K562 (cell line): ENCODE measurements at regions not wholly inside any gene's neighbourhood (a gene's known extent, or its start where the extent isn't known, plus 50 kb on each side); places are given as distances from the start of the nearest gene placed in this dataset.

Source experiments
- ATAC-seq: fragments of 200-7000 bp; cut with Tn5 transposase; 3 replicates; pipeline ENCODE4 v1.9.1; 2020; ENCODE audit warnings: moderate library complexity
- BruUV-seq: library from RNA; stranded (reverse); fragments of 400-500 nt; replicated peaks from 2 replicates; lab custom pipeline; 2021; lab: Mats Ljungman, UMichigan
- CTCF ChIA-PET: fragments of 300-600 bp; formaldehyde crosslinking; extraction: SDS; loops from one replicate; lab custom pipeline; 2021; ENCODE audit warnings: low intra/inter-chr PET ratio; lab: Yijun Ruan, JAX
- POLR2A ChIA-PET: fragments of 300-600, 350-650 bp; sonication (Branson Sonifier 250); formaldehyde crosslinking; extraction: SDS; loops from one replicate; lab custom pipeline; 2021; ENCODE audit warnings: antibody characterized with exemption, inconsistent platforms; lab: Yijun Ruan, JAX
- DNase-seq, 4 experiments: peaks; one replicate each; pipeline versions ENCODE4 v3.0.0 to v3.0.0-alpha.2; 2011 to 2018; ENCODE audit warnings: low spot score in 3 of 4, mixed read lengths in 3 of 4; ENCODE audit errors: extremely low read depth in 1 of 4
- FAIRE-seq: peaks from 2 replicates; lab custom pipeline; 2011; peaks lifted over from hg19 to GRCh38; lab: Jason Lieb, UNC
- H2AFZ ChIP-seq: 2 replicates; pipeline ENCODE4 v1.6.0; 2011; ENCODE audit warnings: low read depth, low read length, control low read depth, inconsistent platforms
- H3K27ac ChIP-seq: fragments of 200-600 bp; 3 replicates; pipeline ENCODE4 v1.8.0; 2011; ENCODE audit warnings: low read depth, mild to moderate bottlenecking, control low read depth, inconsistent platforms, low read length, moderate library complexity, mixed read lengths; ENCODE audit errors: extremely low read depth
- H3K27me3 ChIP-seq, 2 experiments: fragments of 300-600 bp in 1 of 2; 2 replicates in 1 of 2; 3 replicates in 1 of 2; pipeline versions ENCODE4 v1.6.0 to v1.8.0; 2011; ENCODE audit warnings: inconsistent platforms in 2 of 2, low read length in 2 of 2, mild to moderate bottlenecking in 1 of 2, mixed read lengths in 1 of 2, moderate library complexity in 1 of 2; ENCODE audit not compliant: control insufficient read depth in 2 of 2, insufficient read depth in 2 of 2
- H3K36me3 ChIP-seq: fragments of 300-600 bp; 3 replicates; pipeline ENCODE4 v1.8.0; 2011; ENCODE audit warnings: mild to moderate bottlenecking, low read length, inconsistent platforms; ENCODE audit not compliant: control insufficient read depth, insufficient read depth
- H3K4me1 ChIP-seq, 2 experiments: fragments of 200-600 bp in 1 of 2; replicated peaks in 1 of 2; 2 replicates in 1 of 2; 3 replicates in 1 of 2; pipeline versions ENCODE4 v1.5.1 to v1.8.0; 2011; ENCODE audit warnings: inconsistent platforms in 2 of 2, low read length in 2 of 2, mild to moderate bottlenecking in 1 of 2, mixed read lengths in 1 of 2, moderate library complexity in 1 of 2; ENCODE audit not compliant: control insufficient read depth in 2 of 2, insufficient read depth in 2 of 2
- H3K4me2 ChIP-seq: 2 replicates; pipeline ENCODE4 v1.6.1; 2011; ENCODE audit warnings: low read length, control low read depth, inconsistent platforms, mixed read lengths; ENCODE audit not compliant: insufficient read depth
- H3K4me3 ChIP-seq: fragments of 200-600 bp; sonication (generic), shearing (Covaris generic); 2 replicates; pipeline ENCODE4 v1.5.1; 2016; ENCODE audit warnings: control low read depth, inconsistent platforms
- H3K79me2 ChIP-seq: fragments of 200-600 bp; 3 replicates; pipeline ENCODE4 v1.8.0; 2011; ENCODE audit warnings: low read length, inconsistent platforms; ENCODE audit not compliant: control insufficient read depth, insufficient read depth
- H3K9ac ChIP-seq, 2 experiments: 2 replicates each; pipeline versions ENCODE4 v1.6.0 to v1.6.1; 2011; ENCODE audit warnings: low read depth in 2 of 2, low read length in 2 of 2, control low read depth in 1 of 2, inconsistent platforms in 1 of 2, mild to moderate bottlenecking in 1 of 2, mixed read lengths in 1 of 2; ENCODE audit not compliant: insufficient read depth in 1 of 2
- H3K9me1 ChIP-seq: one replicate; pipeline ENCODE4 v1.6.0; 2011; ENCODE audit warnings: inconsistent platforms, mild to moderate bottlenecking, low read length, moderate library complexity; ENCODE audit not compliant: control insufficient read depth, insufficient read depth
- H3K9me3 ChIP-seq: replicated peaks from 2 replicates; pipeline ENCODE4 v1.5.1; 2011; ENCODE audit warnings: low read depth, low read length, inconsistent platforms; ENCODE audit not compliant: control insufficient read depth, insufficient read depth
- H4K20me1 ChIP-seq: replicated peaks from 2 replicates; pipeline ENCODE4 v1.6.1; 2011; ENCODE audit warnings: low read length, inconsistent platforms, mixed read lengths; ENCODE audit not compliant: control insufficient read depth, insufficient read depth
- ELF1 ChIP-seq: fragments of 200-800 bp; sonication (Bioruptor generic); IDR thresholded peaks from 2 replicates; pipeline ENCODE4 v1.6.1; 2016; ENCODE audit warnings: missing genetic modification characterization, missing compliant biosample characterization
- FUS ChIP-seq: fragments of 200-400 bp; formaldehyde crosslinking; optimal IDR thresholded peaks from 2 replicates; pipeline ENCODE3; 2017; ENCODE audit warnings: low read depth, low read length
- GTF3C2 ChIP-seq: IDR thresholded peaks from 3 replicates; pipeline ENCODE4 v1.6.1; 2011; ENCODE audit warnings: borderline replicate concordance, mild to moderate bottlenecking, moderate library complexity; ENCODE audit not compliant: insufficient read length; ENCODE audit errors: extremely low read depth
- HMG20B ChIP-seq: fragments of 250-450 bp; sonication (Bioruptor Pico); IDR thresholded peaks from 2 replicates; pipeline ENCODE4 v1.5.0; 2021; ENCODE audit warnings: mild to moderate bottlenecking
- KDM1A ChIP-seq, 2 experiments: fragments of 450-650 bp; IDR thresholded peaks; 2 replicates each; pipeline ENCODE4 v1.6.1; 2016; ENCODE audit warnings: mild to moderate bottlenecking in 2 of 2
- KDM2B ChIP-seq: fragments of 250-450 bp; sonication (Bioruptor Pico); IDR thresholded peaks from 2 replicates; pipeline ENCODE4 v1.8.0; 2021; ENCODE audit warnings: mild to moderate bottlenecking, moderate library complexity
- SAP30 ChIP-seq: fragments of 200-600 bp; sonication (generic); IDR thresholded peaks from 2 replicates; pipeline ENCODE4 v1.6.1; 2012; ENCODE audit warnings: borderline replicate concordance, low read depth, mild to moderate bottlenecking, moderate library complexity, low read length, control low read depth, inconsistent platforms; ENCODE audit not compliant: insufficient read depth, poor library complexity, severe bottlenecking
- ZNF133 ChIP-seq: fragments of 250-450 bp; sonication (Bioruptor Pico); IDR thresholded peaks from 2 replicates; pipeline ENCODE4 v1.4.0; 2020; ENCODE audit warnings: mild to moderate bottlenecking
- ZNF431 ChIP-seq: sonication (generic); formaldehyde crosslinking; IDR thresholded peaks from 2 replicates; pipeline ENCODE4 v1.8.0; 2022; ENCODE audit warnings: mild to moderate bottlenecking, missing genetic modification reagents
- ZNF511 ChIP-seq: sonication (generic); formaldehyde crosslinking; IDR thresholded peaks from 2 replicates; pipeline ENCODE4 v1.8.0; 2022; ENCODE audit warnings: mild to moderate bottlenecking, missing genetic modification reagents
- ZNF584 ChIP-seq: fragments of 200-800 bp; sonication (Bioruptor generic); IDR thresholded peaks from 2 replicates; pipeline ENCODE4 v1.6.1; 2016; ENCODE audit warnings: low read depth, mild to moderate bottlenecking, missing genetic modification characterization, missing compliant biosample characterization
- ZNF76 ChIP-seq: fragments of 250-450 bp; sonication (Bioruptor Pico); IDR thresholded peaks from 2 replicates; pipeline ENCODE4 v1.4.0; 2020; ENCODE audit warnings: mild to moderate bottlenecking, moderate library complexity, borderline replicate concordance
- WGBS: fragments of 100-300 bp; shearing (Covaris generic); methylation state at CpG from one replicate; pipeline ENCODE4 v1.1.6; 2016; ENCODE audit warnings: low coverage, mixed read lengths; ENCODE audit not compliant: insufficient coverage; ENCODE audit errors: missing lambda C conversion rate; 5-methylcytosine and 5-hydroxymethylcytosine counted together
- in situ Hi-C: fragments of 300-500 bp; cut with MboI; formaldehyde crosslinking; loops from 4 replicates; pipeline ENCODE4 v1.15.0; 2018; ENCODE audit warnings: inconsistent platforms, mixed read lengths
- intact Hi-C: fragments of 100-400 bp; cut with micrococcal nuclease; formaldehyde crosslinking; loops from 2 replicates; pipeline ENCODE4 v1.14.2; 2022

- no peak for TF ChIP-seq HMG20B (CRISPR knock-in tag)
- no peak for TF ChIP-seq FUS
These were observed 58.6 kb upstream of the KLHL29 start (continued) for GRCh38 chr2:23326330-23326729.

GRCh38 chr2:23327416-23327815 is 57.6 kb upstream of the KLHL29 start:
- ATAC-seq (no peak), DNase-seq (no peak), FAIRE-seq (no peak)
- Histone ChIP-seq H3K9ac (no peak overlapping the region), H3K79me2 (no peaks in the 10 kb centered on the region), H3K27me3 (peaks cover 0 to 22% of the 10 kb centered on the region in 2 experiments; a peak in 2 of 5 replicates), H3K36me3 (no peaks in the 10 kb centered on the region), H3K4me2 (no peak overlapping the region), H3K4me1 (no peaks in the 10 kb centered on the region), H4K20me1 (no peaks in the 10 kb centered on the region), H3K27ac (no peak overlapping the region), H3K9me3 (no peaks in the 10 kb centered on the region), H3K9me1 (no peaks in the 10 kb centered on the region), H2AFZ (no peak overlapping the region), H3K4me3 (no peak overlapping the region)
- ChIA-PET POLR2A (no interaction called here), CTCF (no interaction called here)
- intact Hi-C loops (no loop called here), in situ Hi-C loops (no loop called here)
- 0% methylated on average over 5 of the region's 5 CpGs for WGBS
- BruUV-seq = no TSS peak
- TF ChIP-seq ZNF431 (no peak), KDM2B (CRISPR knock-in tag) (no peak), SAP30 (no peak), ZNF511 (no peak), GTF3C2 (no peak), ZNF76 (CRISPR knock-in tag) (no peak), ELF1 (no peak), KDM1A (IDR thresholded peaks at IDR 0.05) (no peak), ZNF133 (CRISPR knock-in tag) (no peak), ZNF584 (CRISPR knock-in tag) (no peak)
